Spleen (tissue), 11 donors: ENCODE measurements at regions not wholly inside any gene's neighbourhood (a gene's known extent, or its start where the extent isn't known, plus 50 kb on each side); places are given as distances from the start of the nearest gene placed in this dataset.

Source experiments
- DNase-seq: peaks from one replicate; pipeline ENCODE4 v3.0.0-alpha.2; 2020
- H3K27ac ChIP-seq, 8 donors: fragments of 200-600 bp; sonication (generic) in 7 of 8; 1 replicate in 4 of 8; 2 replicates in 4 of 8; pipeline versions ENCODE4 v1.5.0 to v1.8.0; 2016 to 2021; ENCODE audit warnings: inconsistent platforms in 4 of 8, mild to moderate bottlenecking in 4 of 8, moderate library complexity in 1 of 8
- H3K27me3 ChIP-seq, 7 donors: fragments of 200-600 bp; sonication (generic) in 6 of 7; replicated peaks in 1 of 7; 1 replicate in 4 of 7; 2 replicates in 3 of 7; pipeline versions ENCODE4 v1.5.0 to v1.8.0; 2016 to 2021; ENCODE audit warnings: inconsistent platforms in 3 of 7, mild to moderate bottlenecking in 1 of 7
- H3K36me3 ChIP-seq, 6 donors: fragments of 200-600 bp; sonication (generic) in 5 of 6; 1 replicate in 4 of 6; 2 replicates in 2 of 6; pipeline versions ENCODE4 v1.5.0 to v1.8.0; 2016 to 2021; ENCODE audit warnings: inconsistent platforms in 2 of 6
- H3K4me1 ChIP-seq, 6 donors: fragments of 200-600 bp; sonication (generic) in 5 of 6; 1 replicate in 3 of 6; 2 replicates in 3 of 6; pipeline versions ENCODE4 v1.5.0 to v1.8.0; 2016 to 2021; ENCODE audit warnings: inconsistent platforms in 3 of 6
- H3K4me3 ChIP-seq, 8 donors: fragments of 200-600 bp; sonication (generic) in 7 of 8; 1 replicate in 4 of 8; 2 replicates in 4 of 8; pipeline versions ENCODE4 v1.5.0 to v1.8.0; 2016 to 2021; ENCODE audit warnings: inconsistent platforms in 4 of 8, mild to moderate bottlenecking in 4 of 8, moderate library complexity in 2 of 8
- H3K9me3 ChIP-seq, 8 donors: fragments of 200-600 bp; sonication (generic) in 7 of 8; 1 replicate in 4 of 8; 2 replicates in 4 of 8; pipeline versions ENCODE4 v1.5.0 to v1.8.0; 2016 to 2021; ENCODE audit warnings: inconsistent platforms in 4 of 8
- CTCF ChIP-seq, 11 experiments: fragments of 200-600 bp in 7 of 11; fragments of 450-650 bp in 4 of 11; sonication (generic) in 4 of 11; IDR thresholded peaks in 8 of 11; conservative IDR thresholded peaks in 3 of 11; 1 replicate in 7 of 11; 2 replicates in 4 of 11; pipeline versions ENCODE4 v1.4.0 to v1.8.0; 2016 to 2021; ENCODE audit warnings: antibody characterized with exemption in 11 of 11, inconsistent platforms in 4 of 11, mild to moderate bottlenecking in 1 of 11
- POLR2A ChIP-seq, 3 donors: fragments of 450-650 bp; IDR thresholded peaks; one replicate each; pipeline ENCODE4 v1.5.1; 2017; ENCODE audit warnings: antibody characterized with exemption in 3 of 3, mild to moderate bottlenecking in 1 of 3
- POLR2AphosphoS5 ChIP-seq, 3 donors: sonication (generic); formaldehyde crosslinking; IDR thresholded peaks; one replicate each; pipeline ENCODE4 v1.5.1; 2017; ENCODE audit warnings: antibody characterized with exemption in 3 of 3
- WGBS, 5 donors: extraction: QIAGEN DNeasy Blood & Tissue Kit in 3 of 5; methylation state at CpG; one replicate each; pipeline versions ENCODE4 v1.1.5 to v1.1.7; 2013 to 2018; 5-methylcytosine and 5-hydroxymethylcytosine counted together
- intact Hi-C: fragments of 100-400 bp; cut with DNase I; formaldehyde crosslinking; loops from one replicate; pipeline ENCODE4 v1.15.0; 2023; ENCODE audit warnings: low total_unique reads
- donor health status: healthy with polysubstance abuse.
- donor health status: DM: no; HTN: no; CAD: no; lungs with moderate emphysema.
- donor health status: DM: no; HTN: no; CAD: no.
- donor health status: Bipolar disorder and iron deficiency.
- donor health status: healthy.
- donor health status: DM: no; HTN: no; CAD: no.
- donor health status: DM: yes; HTN: yes; CAD: no.

GRCh38 chr3:146818866-146819265, 213.7 kb upstream of the PLSCR5 start:
- TF ChIP-seq CTCF (IDR thresholded peaks at IDR 0.05 in 8 of 11, conservative IDR thresholded peaks at IDR 0.05 in 3 of 11): no peak
- no peak for TF ChIP-seq POLR2A (IDR thresholded peaks at IDR 0.05)
- no peak for TF ChIP-seq POLR2AphosphoS5 (IDR thresholded peaks at IDR 0.05)
- DNase-seq: no peak
- Histone ChIP-seq H3K36me3 (no peaks in the 10 kb centered on the region), H3K4me1 (no peaks in the 10 kb centered on the region), H3K27ac (no peak overlapping the region), H3K4me3 (no peak overlapping the region), H3K27me3 (no peaks in the 10 kb centered on the region), H3K9me3 (no peaks in the 10 kb centered on the region)
- WGBS, 5 donors: 60 to 78% (median 61%) methylated on average over 3 of the region's 3 CpGs
- intact Hi-C loops: no loop called here

GRCh38 chr3:146818301-146818700, 213.2 kb upstream of the PLSCR5 start:
- no peak for TF ChIP-seq CTCF (IDR thresholded peaks at IDR 0.05 in 8 of 11, conservative IDR thresholded peaks at IDR 0.05 in 3 of 11)
- no peak for TF ChIP-seq POLR2A (IDR thresholded peaks at IDR 0.05)
- no peak for TF ChIP-seq POLR2AphosphoS5 (IDR thresholded peaks at IDR 0.05)
- H3K4me3 ChIP-seq: no peak overlapping the region
- H3K4me1 ChIP-seq: no peaks in the 10 kb centered on the region
- H3K36me3 ChIP-seq: no peaks in the 10 kb centered on the region
- H3K27me3 ChIP-seq: no peaks in the 10 kb centered on the region
- H3K27ac ChIP-seq: no peak overlapping the region
- DNase-seq: no peak
- 58 to 69% (median 63%) methylated on average over 4 of the region's 4 CpGs for WGBS, 5 donors
- H3K9me3 ChIP-seq: no peaks in the 10 kb centered on the region
- intact Hi-C loops: no loop called here

- DNase-seq: no peak
- intact Hi-C loops: no loop called here
- no peaks in the 10 kb centered on the region for H3K4me1 ChIP-seq
- no peaks in the 10 kb centered on the region for H3K9me3 ChIP-seq
- no peak overlapping the region for H3K27ac ChIP-seq
- no peaks in the 10 kb centered on the region for H3K27me3 ChIP-seq
- TF ChIP-seq POLR2A (IDR thresholded peaks at IDR 0.05) (no peak), CTCF (IDR thresholded peaks at IDR 0.05 in 8 of 11, conservative IDR thresholded peaks at IDR 0.05 in 3 of 11) (no peak), POLR2AphosphoS5 (IDR thresholded peaks at IDR 0.05) (no peak)
- no peak overlapping the region for H3K4me3 ChIP-seq
- no peaks in the 10 kb centered on the region for H3K36me3 ChIP-seq
- 59 to 80% (median 72%) methylated on average over 2 of the region's 2 CpGs for WGBS, 5 donors
Measured at GRCh38 chr3:146817704-146818103, 212.6 kb upstream of the PLSCR5 start.

- DNase-seq: no peak
- Histone ChIP-seq H3K9me3 (no peaks in the 10 kb centered on the region), H3K27me3 (no peaks in the 10 kb centered on the region), H3K27ac (no peak overlapping the region), H3K4me1 (no peaks in the 10 kb centered on the region), H3K36me3 (no peaks in the 10 kb centered on the region), H3K4me3 (no peak overlapping the region)
- intact Hi-C loops: no loop called here
- WGBS, 5 donors: 69 to 88% (median 75%) methylated on average over 1 of the region's 1 CpG
- TF ChIP-seq POLR2A (IDR thresholded peaks at IDR 0.05) (no peak), CTCF (IDR thresholded peaks at IDR 0.05 in 8 of 11, conservative IDR thresholded peaks at IDR 0.05 in 3 of 11) (no peak), POLR2AphosphoS5 (IDR thresholded peaks at IDR 0.05) (no peak)
Measured at GRCh38 chr3:146814601-146815315, 209.6 kb upstream of the PLSCR5 start.
